ENCODE measurements at regions not wholly inside any gene's neighbourhood (a gene's known extent, or its start where the extent isn't known, plus 50 kb on each side); places are given as distances from the start of the nearest gene placed in this dataset.

DNA sequence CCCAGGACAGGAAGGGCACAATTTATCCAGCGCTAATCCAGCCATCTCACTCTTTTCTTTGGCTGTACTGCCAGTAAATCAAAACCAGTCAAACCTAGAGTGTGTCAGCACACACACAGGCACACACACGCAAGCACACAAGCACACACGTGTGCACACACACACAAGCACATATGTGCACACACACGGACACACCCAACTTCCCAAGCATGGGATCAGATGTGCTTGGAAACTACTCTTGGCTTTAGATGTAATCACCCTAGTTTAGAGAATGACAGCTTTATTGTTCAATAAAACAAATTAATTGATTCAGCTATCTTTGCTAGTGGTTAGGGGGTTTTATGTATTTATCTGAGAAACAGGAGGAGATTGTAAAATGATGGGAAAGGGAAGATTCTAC lies 615.0 kb upstream of the MKI67 start:
- DNase-seq (ENCODE audit: low read depth in 2 of 2) = no peak

DNA sequence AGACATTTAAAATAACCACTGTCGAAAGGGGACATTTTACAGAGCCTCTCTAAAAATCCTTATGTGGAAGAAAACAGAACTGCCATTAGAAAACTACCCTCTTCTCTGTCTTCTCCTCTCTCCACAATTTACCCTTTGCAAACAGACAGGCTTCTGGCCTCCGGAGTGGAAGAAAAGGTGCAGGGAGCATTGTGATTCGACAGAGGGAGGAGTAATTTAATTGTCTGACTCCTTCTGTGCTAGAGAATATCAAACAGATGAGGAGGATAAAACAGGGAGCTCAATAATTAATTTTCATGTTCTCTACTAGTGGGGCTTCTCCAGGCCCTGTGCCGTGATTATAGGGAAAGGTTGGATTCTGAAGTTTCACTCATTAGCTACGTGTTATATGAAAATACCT lies 615.5 kb upstream of the MKI67 start:
- DNase-seq (ENCODE audit: low read depth in 2 of 2) = no peak

DNA sequence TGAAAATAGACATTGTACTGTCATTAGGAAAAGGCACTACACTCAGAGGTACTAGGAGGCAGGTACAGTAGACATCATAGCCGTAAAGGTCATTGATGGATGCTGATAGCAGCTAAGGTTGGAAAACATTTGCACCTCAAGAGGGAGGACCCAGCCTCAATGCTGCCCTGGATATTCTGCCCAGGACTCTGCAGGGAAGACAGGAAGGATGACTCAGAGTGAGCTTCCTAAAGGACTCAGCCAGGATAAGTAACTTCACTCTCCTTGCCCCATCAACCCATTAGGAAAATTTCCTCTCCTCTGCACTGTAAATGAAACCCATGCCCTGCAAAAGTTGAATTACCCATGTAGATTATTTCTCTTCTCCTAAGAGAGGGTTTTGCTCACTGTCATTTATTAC lies 617.9 kb upstream of the MKI67 start:
- no peak for DNase-seq (ENCODE audit: low read depth in 2 of 2)

DNA sequence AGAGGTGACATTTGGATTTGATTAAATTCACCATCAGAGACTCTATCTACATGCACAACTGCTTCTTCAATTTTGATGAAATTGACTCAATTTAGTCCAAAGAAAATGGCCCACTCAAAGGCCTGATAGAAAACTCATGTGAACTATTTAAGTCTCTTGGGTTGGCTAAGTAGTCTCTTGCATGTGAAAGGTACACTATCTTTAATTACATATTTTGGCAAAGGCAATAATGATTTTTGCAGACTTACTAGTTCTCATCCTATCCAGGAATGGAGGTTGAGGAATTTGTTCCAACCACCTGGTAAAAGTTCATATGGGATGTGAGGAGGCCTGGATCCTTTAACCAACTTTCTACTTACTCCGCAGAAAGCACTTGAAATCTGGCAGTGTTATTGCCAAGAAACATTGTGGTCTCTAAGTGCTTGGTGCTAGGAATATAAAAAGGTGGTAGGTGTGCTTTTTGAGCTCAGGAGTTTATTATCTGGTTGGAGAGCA lies 618.6 kb upstream of the MKI67 start:
- DNase-seq (ENCODE audit: low read depth in 2 of 2) = no peak

DNA sequence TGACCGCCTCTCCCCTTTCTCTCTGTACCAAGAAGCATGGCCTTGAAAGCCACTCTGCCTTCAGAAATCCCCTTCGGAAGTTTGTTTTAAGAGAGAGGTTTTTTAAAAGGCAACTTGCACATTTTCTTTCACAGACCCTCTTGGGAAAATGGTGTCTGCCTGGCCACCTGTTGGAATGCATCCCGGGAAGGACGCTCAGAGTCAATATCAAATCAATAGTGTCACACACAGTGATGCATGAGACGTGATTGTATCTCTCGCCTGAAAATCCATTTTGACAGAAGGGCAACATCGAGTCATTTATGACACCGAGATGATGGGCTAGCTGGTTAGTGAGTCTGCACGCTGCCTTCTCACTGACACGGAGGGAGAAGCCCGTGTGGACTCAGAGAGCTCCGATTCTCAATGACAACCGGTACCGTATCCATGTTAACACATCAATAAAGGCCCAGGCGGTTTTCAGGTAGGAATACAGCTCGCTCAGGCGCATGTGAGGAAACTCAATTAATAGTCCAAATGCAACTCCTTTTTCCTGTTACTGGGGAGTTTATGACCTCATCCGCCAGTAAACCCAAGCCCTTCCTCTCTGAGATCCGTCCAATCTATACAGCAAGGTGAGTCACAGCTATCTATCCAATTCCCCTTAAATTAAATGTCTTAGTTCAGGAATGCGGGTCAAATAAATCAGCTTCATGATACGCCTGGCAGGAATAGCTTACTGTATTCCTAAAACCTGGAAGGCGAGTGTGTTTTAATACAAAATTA lies 621.5 kb upstream of the MKI67 start:
- DNase-seq (ENCODE audit: low read depth in 2 of 2) = no peak

DNA sequence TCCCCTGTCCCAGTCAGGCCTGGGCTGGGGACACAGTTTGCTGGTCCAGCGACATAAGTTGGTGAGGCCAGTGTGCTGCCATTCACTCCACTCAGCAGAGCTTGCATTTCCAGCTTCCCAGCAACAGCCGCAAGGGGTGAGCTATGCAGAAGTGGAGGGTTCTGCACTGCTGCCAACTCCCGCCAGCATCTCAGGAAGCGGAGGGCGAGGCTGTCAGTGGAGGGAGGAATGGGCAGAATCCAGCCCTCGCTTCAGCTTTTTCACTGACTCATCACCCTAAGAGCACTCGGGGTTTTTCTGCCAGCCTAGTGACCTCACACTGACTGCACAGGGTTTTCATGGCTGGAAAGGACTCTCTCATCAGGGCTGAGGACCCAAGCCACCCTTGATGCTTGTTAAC lies 625.1 kb upstream of the MKI67 start:
- DNase-seq (ENCODE audit: low read depth in 2 of 2) = no peak

DNA sequence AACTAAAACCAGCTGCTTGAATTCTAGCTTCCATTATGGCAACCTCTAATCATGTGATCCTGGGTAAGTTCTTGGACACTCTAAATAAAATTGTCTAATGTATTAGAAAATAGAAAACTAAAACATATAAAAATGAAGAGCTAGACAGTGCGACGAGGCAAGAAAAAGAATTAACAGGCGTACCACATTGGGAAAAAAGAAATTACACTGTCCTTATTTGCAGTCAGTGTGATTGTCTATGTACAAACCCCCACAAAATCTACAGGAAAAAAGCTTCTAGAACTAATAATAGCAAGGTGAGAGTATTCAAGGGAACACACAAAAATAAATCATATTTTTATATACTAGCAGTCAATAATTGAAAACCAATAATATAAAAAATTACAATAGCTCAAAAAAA lies 625.6 kb upstream of the MKI67 start:
- no peak for DNase-seq (ENCODE audit: low read depth in 2 of 2)

DNA sequence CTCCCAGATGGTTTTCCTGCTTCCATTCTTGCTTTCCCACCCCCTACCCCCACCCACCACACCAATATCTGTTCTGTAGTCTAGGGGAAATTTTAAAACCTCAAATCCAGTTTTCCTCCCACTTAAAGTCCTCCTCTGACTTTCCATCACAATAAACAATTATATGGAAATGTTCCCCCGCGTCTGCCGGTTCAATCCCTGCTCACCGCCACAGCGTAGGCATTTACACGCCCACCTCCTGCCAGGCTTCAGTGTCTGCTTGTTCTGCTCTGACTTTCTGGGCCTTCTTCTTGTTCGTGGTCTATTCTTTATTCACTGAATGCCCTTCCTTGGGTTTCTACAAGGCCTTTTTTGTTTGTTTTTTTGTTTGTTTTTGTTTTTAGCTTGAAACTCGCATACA lies 633.0 kb upstream of the MKI67 start:
- DNase-seq (ENCODE audit: low read depth in 2 of 2) = no peak

DNA sequence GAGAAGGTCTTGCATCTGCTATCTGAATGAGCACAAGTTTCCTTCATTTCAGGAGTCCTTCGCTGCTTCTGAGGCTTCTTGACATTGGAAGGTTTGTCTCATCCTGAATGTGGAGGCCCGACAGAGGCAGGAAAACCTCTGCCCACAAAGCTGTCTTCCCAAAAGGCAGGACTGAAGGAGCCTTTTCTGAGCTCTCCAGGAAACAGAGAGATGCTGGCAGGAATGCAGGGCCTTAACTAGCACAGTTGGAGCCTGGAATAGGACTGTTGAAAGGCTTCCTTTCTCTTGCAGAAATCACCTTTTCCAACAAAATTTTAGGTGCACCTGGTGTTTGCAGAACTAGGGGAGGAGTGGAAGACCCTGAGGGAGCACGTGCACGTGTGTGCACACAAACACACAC lies 637.4 kb upstream of the MKI67 start:
- no peak for DNase-seq (ENCODE audit: low read depth in 2 of 2)

DNA sequence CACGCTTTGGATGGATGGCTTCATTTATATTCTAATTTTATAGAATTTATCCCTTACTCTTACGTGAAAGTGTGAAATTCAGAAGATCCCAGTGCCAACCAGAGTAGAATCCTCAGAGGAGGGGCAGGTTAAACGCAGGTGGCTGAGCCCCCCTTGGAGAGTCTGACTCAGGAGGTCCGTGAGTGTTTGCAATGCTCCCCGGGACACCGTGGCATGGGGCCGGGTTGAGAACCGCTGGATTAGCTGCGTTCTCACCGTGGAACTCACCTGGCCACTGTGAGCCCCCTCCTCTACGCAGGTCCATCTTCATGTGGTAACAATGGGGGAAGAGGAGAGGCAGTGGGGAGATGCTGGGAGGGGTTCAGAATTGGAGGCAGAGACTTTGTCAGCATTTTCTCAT lies 638.0 kb upstream of the MKI67 start:
- no peak for DNase-seq (ENCODE audit: low read depth in 2 of 2)

DNA sequence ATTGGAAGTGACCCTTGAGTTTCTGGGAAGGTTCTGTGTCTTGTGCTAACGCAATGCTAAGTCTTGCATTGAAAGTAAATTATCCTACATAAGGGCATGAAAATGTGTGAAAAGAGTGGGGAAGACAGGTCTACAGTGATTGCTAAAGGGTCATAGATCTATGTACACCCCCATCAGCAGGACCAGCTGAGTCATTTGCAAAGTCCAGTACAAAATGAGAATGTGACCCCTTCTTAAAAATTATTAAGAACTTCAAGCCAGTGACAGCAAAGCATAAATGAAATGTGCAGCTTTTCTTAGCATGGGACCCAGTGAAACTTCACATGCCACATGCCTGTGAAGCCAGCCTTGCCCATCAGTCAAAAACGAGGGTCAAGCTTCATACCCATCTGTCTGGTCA lies 640.7 kb upstream of the MKI67 start:
- DNase-seq (ENCODE audit: low read depth in 2 of 2) = no peak

DNA sequence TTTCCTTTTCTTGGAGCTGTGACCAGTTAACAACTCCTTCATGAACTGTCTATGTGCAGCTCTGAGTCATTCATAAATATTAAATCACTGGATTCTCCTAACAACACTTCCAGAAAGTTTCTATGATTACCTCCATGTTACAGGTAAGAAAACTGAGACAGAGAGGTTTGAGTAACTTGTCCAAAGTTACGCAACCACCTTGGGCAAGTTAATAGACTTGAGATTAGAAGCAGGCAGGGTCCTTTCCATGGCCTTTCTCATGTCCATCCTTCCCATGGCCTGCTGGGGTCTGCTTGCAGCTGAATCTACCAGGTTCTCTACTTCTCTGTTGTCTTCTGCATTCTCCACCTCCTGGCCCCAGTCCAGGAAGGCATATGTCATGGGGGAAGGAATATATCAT lies 648.8 kb upstream of the MKI67 start:
- no peak for DNase-seq (ENCODE audit: low read depth in 2 of 2)

DNA sequence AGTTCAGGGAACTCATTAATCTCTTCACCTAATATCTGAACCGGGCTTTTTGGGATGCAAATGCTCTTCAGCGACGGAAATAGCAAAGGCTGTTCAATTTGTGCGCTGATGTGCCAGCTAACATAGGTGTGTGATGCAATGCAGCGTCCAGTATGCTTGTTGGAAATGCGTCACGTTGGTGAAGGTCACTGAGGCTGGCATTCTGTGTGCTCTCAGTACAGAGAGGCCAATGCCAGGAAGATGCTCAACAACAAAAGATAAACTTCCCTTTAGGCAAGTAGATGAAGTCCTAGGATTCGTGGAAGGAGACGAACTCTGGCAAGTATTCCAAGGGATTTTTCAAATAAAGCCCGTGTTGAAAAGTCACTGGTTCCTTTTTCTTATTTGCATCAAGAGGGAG lies 649.5 kb upstream of the MKI67 start:
- DNase-seq (ENCODE audit: low read depth in 2 of 2) = no peak

DNA sequence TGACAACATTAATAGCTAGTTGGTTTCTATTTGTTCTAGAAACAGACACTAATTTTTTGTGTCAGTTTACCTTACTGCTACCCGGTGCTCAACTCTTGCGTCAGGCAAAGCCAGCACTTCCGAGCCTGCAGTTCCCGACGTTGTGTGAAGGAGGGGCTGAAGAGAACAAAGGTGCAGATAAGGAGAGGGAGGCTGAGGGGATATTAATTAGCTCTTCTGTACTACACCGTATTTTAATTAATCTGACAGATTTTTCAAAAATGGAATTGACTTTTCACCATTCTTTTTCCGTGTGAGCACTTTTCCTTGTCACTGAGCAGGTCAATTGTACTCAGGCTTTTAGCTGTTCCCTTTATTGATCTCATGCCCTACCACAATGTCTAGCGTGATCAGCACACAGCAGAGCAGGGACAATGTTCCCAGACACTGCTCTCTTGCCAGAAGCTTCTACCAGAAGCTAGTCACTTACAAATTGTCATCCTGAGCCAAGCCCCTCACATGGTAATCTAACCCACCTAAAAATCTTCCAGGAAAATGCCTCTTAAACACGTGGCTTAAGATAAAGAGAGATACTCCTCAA lies 650.5 kb upstream of the MKI67 start:
- DNase-seq (ENCODE audit: low read depth in 2 of 2) = no peak

DNA sequence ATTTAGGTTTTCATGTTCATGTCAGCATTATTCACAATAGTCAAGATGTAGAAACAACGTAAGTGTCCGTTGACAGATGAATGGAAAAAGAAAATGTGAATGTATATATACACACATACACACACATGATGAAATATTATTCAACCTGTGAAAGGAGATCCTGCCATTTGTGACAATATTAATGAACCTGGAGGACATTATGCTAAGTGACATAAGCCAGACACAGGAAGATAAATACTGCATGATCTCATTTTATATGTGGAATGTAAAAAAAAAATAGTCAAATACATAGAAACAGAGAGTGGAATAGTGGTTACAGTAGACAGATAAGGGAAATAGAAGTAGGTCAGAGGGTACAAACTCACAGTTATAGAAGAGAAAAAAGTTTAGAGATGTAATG lies 651.1 kb upstream of the MKI67 start:
- DNase-seq (ENCODE audit: low read depth in 2 of 2) = no peak

DNA sequence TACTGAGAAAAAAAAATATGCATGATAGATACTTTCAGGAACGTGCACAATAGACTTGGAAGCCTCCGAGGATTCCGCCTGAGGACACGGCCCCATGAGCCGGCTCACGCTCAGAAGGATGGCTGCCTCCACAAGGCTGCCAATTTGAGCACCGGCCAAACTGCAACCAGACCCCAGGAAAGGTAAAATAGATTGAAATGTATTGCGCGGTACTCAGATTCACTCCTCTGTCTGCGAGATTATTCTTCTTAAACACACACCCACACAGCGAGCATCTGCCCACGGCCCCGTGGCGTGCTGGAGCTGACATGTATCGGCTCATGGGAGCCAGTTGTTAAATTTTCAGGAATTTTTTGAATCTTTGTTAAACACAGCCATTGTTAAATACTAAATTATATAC lies 653.2 kb upstream of the MKI67 start:
- DNase-seq (ENCODE audit: low read depth in 2 of 2) = no peak

DNA sequence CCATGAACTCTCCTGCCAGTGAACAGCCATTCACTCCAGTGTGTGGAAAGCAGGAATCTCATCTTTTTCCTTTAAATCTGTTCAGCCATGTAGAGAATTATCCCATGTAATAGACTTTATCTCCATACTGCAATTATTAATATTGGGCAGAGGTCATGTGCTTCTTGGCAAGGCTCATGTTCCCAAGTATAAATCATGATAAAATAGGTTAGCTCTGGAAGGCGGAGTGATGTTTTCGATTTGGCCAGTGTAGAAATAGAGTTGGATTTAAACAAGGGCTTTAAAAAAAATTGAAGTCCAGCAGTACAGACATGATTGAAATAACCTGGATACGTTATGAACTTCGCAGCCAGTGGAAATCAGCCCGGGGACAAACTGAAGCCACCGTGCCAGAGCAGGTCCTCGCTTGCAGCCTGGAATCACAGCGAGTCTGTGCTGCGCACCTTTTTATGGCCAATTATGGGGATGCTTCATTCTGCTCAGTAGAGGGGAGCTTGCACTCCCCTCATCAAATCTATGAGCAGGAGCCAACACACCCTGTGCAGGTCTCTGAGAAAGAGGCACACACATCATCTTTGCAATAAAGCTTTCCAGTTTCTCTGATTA lies 654.0 kb upstream of the MKI67 start:
- DNase-seq (ENCODE audit: low read depth in 2 of 2) = no peak

DNA sequence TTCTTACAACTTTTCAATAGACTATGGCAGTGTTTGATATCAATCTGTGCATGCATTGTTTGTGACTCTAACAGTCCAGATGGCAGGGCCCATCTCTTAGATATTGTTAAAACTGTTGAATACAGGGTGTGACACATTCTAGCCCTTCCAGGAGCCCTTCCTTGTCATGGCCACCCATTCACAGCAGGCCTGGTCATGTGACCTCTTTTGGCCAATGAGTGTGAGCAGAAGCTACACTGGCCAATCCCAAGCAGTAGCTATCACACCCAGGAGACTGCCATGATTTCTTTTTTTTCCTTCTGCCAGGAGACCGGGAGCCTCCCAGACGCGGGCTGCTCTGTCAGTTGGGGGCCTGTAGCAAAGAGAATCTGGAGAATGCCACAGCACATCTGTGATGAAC lies 655.4 kb upstream of the MKI67 start:
- no peak for DNase-seq (ENCODE audit: low read depth in 2 of 2)

DNA sequence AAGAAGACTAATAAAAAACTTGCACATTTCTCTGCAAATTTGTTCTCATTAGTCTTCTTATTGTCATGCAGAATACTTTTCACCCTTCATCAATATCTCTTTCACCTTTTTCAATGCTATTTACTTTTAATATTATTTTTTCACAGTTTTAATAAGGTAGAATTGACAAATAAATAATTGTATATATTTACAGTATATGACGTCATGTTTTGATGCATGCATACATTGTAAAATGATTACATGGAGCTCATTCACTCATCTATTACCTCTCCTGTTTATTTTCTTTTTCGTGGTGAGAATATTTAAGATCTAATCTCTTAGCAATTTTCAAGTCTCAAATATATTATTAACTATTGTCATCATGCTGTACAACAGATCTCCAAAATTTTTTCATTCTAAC lies 658.2 kb upstream of the MKI67 start:
- DNase-seq (ENCODE audit: low read depth in 2 of 2) = no peak

DNA sequence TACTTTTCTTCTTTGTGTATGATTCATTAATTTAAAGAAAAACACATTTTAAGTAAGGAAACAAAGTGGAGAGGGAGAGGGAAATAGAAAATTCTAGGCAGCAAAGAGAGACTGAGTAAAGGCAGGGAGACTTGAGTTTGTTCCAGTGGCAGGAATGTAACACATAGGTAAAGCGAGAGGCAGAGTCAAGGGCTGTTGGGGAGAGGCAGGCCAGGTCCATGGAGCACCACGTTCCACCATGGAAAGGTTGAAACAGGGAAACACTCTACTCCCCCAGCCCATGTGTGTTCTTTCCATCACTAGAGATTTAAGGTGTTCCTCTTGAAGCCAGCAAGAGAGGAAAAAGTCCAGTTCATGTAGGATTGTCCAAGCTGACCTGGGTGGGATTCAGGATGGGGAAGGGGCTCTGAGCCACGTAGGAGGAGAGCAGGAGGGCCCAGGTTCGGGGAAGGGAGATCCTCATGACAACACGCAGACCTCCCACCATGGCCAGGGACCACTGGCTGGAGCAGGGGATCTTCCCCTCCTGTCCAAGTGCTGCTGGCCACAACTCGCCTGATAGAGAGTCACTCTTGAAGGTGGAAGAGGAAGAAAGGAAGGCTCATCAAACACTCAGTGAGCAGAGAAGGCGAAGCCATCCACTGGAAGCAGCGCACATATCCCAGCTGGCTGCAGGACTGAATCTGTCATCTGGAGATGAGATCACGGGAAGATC lies 666.4 kb upstream of the MKI67 start:
- no peak for DNase-seq (ENCODE audit: low read depth in 2 of 2)

DNA sequence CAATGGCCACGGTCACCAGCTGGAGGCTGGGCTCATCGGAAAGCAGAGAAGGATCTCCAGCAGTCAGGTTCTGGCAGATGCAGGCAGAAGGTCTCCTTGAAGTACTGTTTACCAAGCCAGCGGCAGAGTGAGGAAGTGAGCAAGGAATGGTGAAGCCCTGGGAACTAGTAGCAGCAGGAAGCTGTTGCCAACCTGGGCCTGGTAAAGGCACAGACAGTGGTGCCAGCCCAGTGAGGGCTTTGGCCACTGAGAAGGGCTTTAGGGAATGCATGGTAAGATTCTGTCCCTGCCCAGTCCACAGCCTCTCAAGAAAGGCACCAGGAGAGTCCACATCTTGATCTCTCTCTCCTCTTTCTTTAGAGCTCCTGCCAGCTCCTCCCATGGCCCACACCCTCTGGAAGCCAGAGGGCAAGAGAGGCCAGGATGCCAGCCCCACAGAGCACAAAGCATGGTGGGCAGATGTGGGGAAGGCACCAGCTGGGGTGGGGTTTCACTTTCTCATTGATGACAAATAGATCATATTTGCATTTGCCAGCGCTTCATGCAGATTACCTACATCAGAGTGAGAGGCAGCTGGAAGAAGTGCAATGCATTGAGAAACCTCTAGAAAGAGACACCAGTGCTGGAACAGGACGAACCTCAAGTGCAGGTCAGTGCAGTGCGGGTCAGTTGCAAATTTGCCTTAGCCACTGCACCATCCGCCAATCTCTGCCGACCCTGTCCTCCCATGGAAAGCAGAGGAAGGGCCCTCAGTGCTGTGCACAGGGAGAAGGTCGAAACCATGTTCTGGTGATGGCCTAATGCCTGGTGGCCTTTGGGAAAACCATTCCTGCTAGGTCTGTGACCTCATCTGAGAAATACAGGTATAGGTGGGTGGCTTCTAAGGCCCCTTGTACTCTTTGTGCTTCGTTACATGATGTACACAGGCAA lies 667.8 kb upstream of the MKI67 start:
- DNase-seq (ENCODE audit: low read depth in 2 of 2) = no peak
